Fibroblast of the aortic adventitia (primary cell): ENCODE measurements at regions not wholly inside any gene's neighbourhood (a gene's known extent, or its start where the extent isn't known, plus 50 kb on each side); places are given as distances from the start of the nearest gene placed in this dataset.

Experiments
- DNase-seq: peaks from one replicate; pipeline ENCODE4 v3.0.0-alpha.2; 2010; ENCODE audit warnings: low read depth
- H3K4me3 ChIP-seq: 2 replicates; pipeline ENCODE4 v1.5.1; 2011; ENCODE audit warnings: low read depth, mild to moderate bottlenecking, control low read depth, low read length, moderate library complexity
- CTCF ChIP-seq: IDR thresholded peaks from 2 replicates; pipeline ENCODE4 v1.5.1; 2011; ENCODE audit warnings: mild to moderate bottlenecking, low read length, control low read depth, inconsistent platforms; ENCODE audit not compliant: insufficient read depth

DNA sequence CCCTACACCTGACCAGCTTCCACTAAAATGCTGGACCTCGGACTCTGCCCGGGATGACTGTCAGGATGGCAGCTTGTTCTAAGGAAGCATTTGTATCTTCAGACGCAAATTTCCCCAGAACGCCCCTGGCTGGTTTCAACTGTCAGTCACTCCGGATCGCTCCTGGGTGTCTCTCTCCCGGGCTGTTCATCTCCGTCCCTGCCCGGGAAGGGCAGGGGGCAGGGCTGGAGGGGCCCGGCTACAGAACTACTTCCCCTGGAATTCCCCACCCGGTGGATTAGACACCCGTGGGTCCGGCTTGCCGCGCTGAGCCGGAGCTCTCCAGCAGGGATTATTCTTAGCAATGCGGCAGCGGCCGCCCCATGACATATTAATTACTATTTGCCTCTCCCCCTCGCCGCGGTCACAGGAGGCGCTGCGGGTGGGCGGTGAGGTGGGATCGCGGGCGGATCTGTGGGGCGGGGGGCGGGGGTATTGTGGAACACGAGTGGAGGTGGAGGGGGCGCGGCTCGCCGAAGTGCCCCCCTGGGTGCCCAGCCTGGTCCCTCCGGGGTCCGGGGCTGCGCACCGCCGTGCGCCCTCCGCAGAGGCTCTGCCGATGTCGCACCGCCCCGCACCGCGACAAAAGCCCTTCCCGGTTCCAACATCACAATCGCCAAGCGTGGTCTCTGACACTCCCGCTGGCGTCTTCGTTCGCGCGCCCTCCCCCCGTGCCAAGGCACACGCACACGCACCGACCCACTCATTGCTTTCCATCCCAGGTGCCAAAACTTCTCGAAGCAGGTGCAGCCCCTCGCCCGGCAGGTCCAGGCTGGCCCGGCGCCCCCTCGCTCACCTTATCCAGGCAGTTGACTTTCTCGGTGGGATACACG lies 276.1 kb upstream of the NEBL start:
- H3K4me3 ChIP-seq, result peak overlapping the region; percentile 52
- DNase-seq, result no peak
- no peak for TF ChIP-seq CTCF

DNA sequence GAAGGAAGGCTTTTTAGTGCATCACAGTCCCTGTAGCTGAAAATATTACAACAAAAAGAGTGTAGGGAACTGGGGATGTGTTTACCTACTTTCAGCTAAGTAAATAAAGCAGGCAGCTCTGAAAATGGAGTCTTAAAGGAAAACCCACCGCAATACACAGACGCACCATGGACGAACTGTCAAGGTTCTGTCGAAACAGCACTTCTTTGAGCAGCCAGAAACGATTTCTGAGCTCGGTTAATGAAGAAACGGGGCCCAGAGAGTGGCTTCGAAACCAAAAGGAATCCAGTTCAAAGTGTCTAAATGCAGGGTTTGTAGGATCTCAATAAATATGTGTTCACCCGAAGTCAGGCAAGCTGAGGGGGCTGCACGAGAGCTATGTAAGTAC lies 275.4 kb upstream of the NEBL start:
- TF ChIP-seq CTCF, result no peak
- no peak for DNase-seq
- H3K4me3 ChIP-seq, result no peak overlapping the region

- no peak for DNase-seq
- TF ChIP-seq CTCF, result no peak
- H3K4me3 ChIP-seq, result no peak overlapping the region
Observed at GRCh38 chr10:21171936-21172541, 274.9 kb upstream of the NEBL start.

DNA sequence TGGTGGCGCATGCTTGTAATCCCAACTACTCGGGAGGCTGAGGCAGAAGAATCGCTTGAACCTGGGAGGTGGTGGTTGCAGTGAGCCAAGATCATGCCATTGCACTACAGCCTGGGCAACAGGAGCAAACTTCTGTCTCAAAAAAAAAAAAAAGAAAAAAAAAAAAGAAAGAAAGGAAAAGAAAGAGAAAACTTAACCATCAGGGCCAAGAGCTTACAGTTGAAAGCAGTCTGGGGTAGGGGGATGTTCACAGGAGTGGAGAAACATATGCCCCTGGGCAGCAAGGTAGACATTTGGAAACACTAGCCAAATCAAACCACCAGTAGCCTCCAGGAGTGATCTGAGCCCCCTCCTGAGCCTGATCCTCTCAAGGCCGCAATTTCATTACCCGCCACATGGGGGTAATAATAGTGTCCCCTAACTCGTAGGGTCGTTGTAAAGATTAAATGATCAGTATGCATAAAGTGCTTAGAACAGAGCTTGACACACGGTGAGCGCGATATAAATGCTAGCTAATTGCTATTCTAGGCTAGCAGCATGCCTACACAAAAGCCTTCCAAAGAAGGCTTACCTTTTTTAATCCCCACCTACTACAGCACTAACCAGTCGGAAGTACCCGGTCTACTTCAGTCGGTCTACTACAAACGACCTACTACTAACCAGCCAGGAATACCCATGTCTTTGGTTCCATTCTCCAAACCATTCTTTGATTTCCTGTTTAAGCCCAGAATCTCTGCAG lies 274.3 kb upstream of the NEBL start:
- peak; percentile 25 for TF ChIP-seq CTCF
- H3K4me3 ChIP-seq, result no peak overlapping the region
- DNase-seq, result no peak

GRCh38 chr10:21170216-21170615 lies 273.1 kb upstream of the NEBL start:
- H3K4me3 ChIP-seq, result no peak overlapping the region
- no peak for TF ChIP-seq CTCF
- DNase-seq, result no peak

DNA sequence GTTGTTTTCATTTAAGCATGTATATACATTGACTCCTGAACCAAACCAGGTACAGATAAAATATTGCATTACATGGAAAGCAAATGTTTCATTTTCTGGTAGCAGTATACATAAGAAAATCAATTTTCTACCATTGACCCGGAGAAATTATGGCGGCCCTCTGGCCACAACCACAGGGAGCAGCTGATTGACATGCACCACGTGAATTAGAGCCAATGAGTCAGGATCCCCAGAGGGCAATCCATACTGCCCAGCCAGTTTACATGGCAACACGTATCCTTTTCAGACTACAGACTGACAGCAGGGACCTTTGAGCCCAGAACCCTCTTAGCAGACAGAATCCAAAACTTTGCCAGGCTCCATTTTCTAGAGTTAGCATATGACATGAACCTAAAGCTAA lies 272.2 kb upstream of the NEBL start:
- no peak for DNase-seq
- TF ChIP-seq CTCF, result no peak
- H3K4me3 ChIP-seq, result no peak overlapping the region
